GM18867 (cell line): ENCODE measurements at regions not wholly inside any gene's neighbourhood (a gene's known extent, or its start where the extent isn't known, plus 50 kb on each side); places are given as distances from the start of the nearest gene placed in this dataset.

ENCODE experiments used
- ATAC-seq: cut with Tn5 transposase; IDR thresholded peaks from one replicate; pipeline ENCODE4 v1.9.1; 2021; ENCODE audit warnings: mild to moderate bottlenecking, moderate library complexity; ENCODE audit not compliant: unreplicated experiment

- no peak for ATAC-seq
These were observed 233.9 kb upstream of the SNX7 start for GRCh38 chr1:98427664-98428063.

- ATAC-seq = no peak
These were observed 235.4 kb upstream of the SNX7 start for GRCh38 chr1:98426092-98426491.

- no peak for ATAC-seq
These were observed 238.7 kb upstream of the SNX7 start for GRCh38 chr1:98422816-98423215.

GRCh38 chr1:98421085-98421435, 240.5 kb upstream of the SNX7 start:
- ATAC-seq = no peak

DNA sequence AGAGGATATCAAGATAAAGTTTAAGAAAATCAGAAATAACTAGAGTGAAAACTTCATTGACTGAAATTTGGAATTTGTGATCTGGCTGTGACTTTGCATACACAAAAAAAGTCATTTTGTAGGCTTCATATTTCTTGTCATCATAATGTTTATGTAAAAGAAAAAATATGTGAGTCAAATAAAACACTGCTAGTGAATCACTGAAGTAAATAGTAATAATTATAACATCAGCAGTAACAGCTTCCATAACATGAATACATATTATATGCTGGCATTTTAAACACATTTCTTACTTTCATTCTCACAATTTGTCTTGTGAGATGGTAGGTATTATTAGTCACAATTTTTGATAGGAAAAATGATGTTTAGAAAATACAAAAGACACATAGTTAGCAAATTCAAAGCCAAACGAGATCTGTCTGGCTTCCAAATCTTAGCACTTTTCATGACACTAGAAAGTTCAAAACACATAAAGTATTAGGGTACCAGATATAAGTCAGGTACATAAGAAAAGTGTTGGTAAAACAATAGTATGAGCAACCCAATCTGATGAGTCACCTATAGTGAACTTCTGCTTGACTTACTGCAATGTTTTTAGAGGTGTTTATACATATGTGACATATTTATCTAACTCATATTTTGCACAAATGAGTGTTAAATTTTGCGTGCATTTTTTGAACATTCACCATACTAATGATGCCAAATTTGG, 241.0 kb upstream of the SNX7 start:
- ATAC-seq = no peak

GRCh38 chr1:98417820-98418219, 243.7 kb upstream of the SNX7 start:
- ATAC-seq = no peak

- ATAC-seq = no peak
These were observed 251.4 kb upstream of the SNX7 start for GRCh38 chr1:98410082-98410481.

GRCh38 chr1:98406352-98407088, 255.0 kb upstream of the SNX7 start:
- ATAC-seq = no peak

GRCh38 chr1:98405581-98406074, 255.9 kb upstream of the SNX7 start:
- peak; percentile 92 for ATAC-seq

DNA sequence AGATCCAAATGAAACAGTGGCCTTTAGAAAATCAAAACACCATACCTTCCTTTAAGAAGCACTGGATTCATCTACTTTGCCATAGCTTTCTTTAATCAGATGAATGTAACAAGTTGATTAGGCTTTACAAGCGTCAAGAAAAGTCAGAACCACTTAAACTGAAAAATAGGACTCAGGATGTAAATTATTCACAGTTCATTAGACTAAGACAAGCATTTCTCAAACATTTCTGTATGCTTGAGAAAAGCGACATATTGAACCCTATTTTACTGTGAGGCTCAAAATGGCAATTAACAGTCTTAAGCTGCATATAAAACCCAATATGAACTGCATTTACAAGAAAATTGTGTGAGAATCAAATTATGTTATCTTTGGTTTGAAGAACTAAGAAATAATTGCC, 256.7 kb upstream of the SNX7 start:
- ATAC-seq = no peak

- ATAC-seq = no peak
These were observed 257.5 kb upstream of the SNX7 start for GRCh38 chr1:98403963-98404480.

DNA sequence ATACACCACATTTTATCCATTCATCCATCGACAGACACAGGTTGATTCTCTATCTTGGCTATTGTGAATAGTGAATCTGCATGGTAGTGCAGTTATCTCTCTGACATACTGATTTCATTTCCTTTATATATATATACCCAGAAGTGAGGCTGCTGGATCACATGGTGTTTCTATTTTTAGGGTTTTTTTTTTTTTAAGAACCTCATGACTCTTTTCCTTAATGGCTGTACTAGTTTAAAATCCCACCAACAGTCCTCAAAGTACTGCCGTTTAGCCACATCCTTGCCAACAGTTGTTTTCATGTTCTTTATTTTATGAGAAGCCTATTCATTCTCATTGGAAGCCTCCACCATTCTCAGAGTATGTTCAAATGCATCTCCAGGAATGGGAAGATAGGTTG, 258.7 kb upstream of the SNX7 start:
- no peak for ATAC-seq

- no peak for ATAC-seq
These were observed 261.1 kb upstream of the SNX7 start for GRCh38 chr1:98400446-98400845.

- ATAC-seq = no peak
These were observed 262.3 kb upstream of the SNX7 start for GRCh38 chr1:98399218-98399617.

DNA sequence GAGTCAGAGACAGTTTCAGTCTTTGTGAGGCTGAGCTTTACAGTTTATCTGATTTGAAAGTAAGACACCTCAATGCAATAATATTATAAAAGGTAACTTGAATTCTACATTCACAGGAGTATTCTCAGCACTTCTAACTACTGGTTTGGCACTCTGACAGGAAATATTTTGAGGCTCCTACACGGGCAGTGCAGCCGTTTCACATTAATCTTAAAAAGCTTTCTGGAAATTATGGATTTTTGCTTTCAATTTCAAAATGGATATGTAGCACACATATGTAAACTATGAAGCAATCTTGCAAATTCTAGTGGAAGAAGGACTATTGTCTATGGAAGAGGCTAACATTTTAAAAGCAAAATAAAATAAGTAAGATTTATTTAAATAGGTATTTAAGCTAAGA, 262.9 kb upstream of the SNX7 start:
- no peak for ATAC-seq

GRCh38 chr1:98398092-98398491, 263.4 kb upstream of the SNX7 start:
- no peak for ATAC-seq

GRCh38 chr1:98393719-98394118, 267.8 kb upstream of the SNX7 start:
- no peak for ATAC-seq

DNA sequence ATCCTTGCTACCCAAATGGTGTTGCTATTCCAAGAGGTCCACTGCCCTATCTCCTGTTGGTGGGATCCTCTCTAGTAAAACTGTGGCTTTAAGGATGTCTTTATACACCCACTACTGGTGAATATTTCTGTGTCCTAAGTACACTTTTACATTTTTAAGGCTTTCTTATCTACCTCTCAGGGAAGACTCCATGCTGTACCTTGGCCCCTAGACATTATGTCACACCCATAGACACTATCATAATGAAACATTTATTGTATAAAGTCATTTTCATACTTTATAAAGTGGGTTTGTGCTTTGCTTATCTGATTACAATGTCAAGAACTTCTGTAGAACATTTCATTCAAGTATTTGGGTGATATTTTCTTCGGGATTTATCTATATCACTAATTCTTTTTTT, 270.3 kb upstream of the SNX7 start:
- no peak for ATAC-seq

- ATAC-seq = no peak
These were observed 271.7 kb upstream of the SNX7 start for GRCh38 chr1:98389809-98390208.

- peak; percentile 86 for ATAC-seq
These were observed 273.1 kb upstream of the SNX7 start for GRCh38 chr1:98388441-98388840.

DNA sequence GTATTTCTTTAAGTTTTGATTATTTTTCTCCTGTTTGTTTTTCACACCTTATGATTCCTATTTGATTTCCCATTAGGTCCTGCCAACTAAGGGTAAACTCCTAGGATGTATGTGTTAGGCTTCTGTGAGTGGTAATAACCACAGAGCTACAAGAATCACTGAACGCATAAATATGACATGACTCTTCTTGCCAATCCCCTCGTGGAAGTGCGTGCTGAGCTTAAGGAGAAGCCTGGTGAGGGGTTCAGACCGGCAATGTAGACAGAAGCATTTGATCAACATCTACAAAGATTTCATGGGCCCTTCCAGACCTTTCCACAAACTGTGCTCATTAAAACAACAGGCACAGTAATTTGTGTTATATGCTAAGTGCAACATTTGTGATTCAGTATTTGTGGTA, 273.8 kb upstream of the SNX7 start:
- no peak for ATAC-seq

DNA sequence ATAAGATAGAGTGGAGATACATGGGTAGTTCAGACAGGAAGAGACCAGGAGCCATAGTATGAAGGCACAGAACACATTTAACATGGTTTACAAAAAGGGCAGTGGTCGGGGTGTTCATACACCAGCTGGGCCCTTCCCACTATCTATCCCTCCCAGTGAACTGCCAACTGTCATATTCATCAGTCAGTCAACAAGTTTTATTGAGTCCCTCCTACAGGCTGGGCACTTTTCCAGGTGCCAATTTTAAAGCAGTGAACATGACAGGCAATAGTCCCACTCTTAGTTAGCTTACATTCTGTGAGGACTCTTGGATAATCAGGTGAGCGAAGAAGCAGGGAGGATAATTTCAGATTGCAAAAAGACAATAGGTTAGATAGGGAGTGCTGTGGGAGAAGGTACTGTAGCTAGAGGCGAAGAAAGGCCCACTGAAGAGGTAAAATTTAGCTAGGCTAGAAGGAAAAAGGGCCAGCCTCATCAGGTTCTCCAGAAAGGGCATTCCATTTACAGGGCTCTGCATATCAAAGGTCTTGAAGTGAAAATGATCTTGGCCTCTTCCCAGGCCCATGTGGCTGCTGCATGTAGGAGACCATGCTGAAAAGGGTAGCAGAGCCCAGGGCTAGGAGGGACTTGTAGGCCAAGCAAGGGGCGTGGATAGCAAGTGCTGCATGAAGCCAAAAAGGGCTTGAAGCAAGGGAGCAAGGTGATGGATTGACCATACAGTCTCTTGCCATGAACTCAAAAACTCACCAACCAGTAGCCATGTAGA, 274.7 kb upstream of the SNX7 start:
- no peak for ATAC-seq
